ENCODE measurements at regions not wholly inside any gene's neighbourhood (a gene's known extent, or its start where the extent isn't known, plus 50 kb on each side); places are given as distances from the start of the nearest gene placed in this dataset.
A peak's percentile ranks its signal among the peaks of the same experiment; 100 is the strongest.
"Not testable (repeated sequence)": the region's sequence is repeated elsewhere in the genome, so short reads cannot be mapped to it uniquely, and the experiment has no call there.

DNA sequence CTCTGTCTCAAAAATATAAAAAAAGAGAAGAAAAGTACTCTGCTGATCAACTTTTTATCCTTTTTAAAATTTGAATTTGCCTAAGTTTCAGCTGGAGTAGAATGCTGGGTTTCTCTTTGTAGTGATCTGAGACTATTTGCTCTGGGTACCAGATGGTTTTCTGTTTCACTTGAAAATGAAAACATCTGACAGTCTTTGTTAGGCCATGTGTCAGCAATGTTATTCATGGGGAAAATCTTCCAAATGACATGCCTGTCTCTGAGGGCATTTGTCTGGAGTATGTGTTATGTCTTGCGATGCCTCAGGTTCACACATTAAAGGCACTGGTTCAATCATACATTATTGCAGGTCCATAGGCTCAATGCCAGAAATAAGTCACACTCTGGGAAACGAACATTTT, 175.3 kb upstream of the TMEM229A start:
- peak; percentile 89 for DNase-seq

DNA sequence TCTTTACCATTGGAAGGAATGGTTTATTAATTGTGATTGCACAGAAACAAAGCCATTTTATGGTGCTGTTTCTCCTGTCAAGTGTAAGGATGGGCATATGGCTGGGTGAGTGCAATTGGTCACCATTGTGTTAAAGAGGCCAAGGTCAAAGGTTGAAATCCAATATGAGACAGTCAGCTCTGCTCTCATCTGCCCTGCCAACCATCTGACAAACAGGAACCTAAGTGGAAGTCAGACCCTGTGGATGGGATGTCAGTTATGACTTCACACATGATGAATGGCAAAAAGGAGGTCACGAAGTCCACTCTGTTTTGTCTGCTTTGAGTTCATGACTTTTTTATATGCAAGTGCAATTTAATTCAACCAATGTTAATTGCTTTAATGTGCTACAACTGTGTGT, 172.7 kb upstream of the TMEM229A start:
- DNase-seq, result peak; percentile 67

DNA sequence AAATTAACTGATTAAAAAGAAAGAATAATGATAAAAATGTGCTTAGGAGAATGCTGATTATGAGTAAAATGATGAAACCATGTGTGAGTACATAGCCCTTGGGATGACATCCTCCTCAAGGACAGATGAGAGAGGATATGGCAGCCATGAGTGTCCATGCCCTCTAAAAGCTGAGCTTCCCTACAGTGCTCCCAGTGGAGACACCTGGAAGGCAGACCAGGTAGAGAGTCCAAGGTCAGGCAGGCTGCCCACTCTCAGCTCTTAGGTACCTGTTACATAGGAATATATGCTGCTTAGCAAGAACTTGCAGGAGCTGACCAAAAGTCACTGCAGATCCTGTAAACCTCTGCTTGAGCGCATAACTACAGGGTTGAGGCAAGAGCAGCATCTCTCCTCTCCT, 169.7 kb upstream of the TMEM229A start:
- no peak for DNase-seq

DNA sequence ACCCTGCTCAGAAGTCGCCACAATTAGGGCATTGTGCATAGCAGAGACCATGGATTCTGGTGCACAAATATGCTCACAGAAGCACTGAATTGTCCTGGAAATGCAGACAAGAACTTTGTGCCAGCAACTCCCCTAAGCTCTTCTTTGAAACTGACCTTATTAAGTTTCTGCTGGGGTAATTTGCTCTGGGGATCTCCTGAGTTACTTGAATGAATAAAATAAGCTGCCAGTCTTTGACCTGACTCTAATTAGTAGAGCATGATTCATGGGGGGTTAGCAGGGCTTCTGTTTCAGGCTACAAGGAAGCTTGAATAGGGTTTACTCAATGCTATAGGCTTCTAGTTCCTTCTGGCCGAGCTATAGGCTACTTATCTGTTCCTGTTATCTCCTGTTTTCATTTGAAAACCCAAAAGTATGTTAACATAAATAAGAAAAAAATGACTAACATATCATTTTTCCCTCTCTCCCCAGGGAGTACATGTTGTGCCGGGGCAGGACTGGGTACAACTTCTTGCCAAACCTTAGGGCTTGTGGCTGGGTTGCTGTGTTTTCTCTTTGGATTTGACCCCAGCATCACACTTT, 169.0 kb upstream of the TMEM229A start:
- DNase-seq, result peak; percentile 67

DNA sequence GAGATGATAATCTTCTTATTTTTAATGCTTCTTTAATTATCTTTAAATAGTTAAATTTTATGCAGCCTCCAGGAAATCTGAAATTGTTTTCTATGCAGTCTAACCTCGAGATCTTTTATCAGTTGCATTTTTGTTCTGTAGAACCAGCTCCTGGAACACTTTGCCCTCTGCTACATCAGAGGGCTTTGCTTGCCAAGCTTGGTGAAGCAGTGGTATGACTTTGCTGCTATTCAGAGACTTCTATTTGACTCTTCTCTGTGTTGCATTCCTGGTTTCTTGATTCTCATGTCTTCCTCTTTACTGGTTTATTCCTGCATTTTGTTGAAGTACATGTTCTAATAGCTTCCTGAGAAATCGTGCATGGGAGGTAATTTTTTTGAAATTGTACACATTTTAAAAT, 163.7 kb upstream of the TMEM229A start:
- no peak for DNase-seq

DNA sequence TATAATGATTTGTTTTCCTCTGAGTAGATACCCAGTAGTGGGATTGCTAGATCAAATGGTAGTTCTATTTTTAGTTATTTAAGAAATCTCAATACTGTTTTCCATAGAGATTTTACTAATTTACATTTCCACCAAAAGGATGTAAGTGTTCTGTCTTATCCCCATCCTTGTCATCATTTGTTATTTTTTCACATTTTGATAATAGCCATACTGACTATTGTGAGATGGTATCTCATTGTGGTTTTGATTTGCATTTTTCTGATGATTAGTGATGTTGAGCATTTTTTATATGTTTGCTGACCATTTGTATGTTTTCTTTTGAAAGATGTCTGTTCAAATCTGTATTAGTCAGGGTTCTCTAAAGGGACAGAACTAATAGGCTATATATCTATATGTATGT, 160.0 kb upstream of the TMEM229A start:
- DNase-seq, result no peak

DNA sequence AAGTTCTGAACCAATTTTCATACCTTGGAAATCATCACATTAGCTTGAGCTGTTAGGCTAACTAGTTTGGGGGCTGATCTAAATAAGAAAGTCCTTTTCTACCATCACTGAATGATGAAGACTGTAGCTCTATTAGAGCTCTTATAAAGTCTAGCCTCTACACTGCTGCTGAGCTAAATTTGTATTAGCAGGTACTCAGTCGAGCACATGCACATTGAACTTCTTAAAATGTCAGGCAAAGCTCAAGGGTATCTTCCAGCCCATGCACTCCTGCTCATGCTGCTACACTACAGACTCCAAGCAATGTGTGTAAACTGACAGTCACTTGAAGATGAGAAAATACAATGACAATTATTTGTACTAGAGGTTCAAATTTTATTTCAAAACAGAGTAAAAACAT, 158.8 kb upstream of the TMEM229A start:
- peak; percentile 84 for DNase-seq

DNA sequence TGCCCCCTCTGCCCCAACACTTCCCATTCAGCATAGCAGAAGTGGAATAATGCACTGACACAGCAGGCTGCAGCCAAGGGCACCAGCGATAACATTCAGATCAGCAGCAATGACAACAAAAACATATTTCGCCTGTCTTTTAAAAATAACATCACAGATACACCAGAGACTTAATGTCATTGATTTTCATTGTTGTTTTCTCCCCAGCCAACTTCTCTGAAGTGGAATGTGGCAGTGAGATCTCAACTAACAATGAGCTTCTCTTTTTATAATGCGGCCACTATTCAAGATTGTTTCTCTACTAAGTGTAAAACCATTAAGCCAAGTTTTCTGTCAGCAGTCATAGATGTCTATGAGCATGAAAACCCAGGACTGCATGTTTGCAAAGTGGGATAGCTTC, 158.2 kb upstream of the TMEM229A start:
- peak; percentile 45 for DNase-seq

DNA sequence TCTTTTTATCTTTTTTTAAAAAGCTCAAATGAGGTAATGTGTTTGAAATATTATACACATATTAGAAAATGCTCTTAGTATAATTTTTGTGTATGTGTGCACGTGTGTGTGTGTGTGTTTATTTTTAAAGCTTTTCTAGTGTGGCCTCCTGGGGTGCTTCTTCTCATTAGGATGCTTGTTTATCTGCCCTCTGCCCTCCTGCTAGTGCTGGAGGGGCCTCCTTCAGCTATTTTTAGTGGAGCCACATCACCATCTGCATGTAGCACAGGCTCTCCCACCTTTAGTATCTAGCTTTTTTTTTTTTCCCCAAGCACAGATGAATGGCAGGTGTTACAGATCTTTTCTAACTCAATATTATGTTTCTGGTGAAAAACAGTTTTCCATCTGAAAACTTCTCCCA, 155.7 kb upstream of the TMEM229A start:
- no peak for DNase-seq

DNA sequence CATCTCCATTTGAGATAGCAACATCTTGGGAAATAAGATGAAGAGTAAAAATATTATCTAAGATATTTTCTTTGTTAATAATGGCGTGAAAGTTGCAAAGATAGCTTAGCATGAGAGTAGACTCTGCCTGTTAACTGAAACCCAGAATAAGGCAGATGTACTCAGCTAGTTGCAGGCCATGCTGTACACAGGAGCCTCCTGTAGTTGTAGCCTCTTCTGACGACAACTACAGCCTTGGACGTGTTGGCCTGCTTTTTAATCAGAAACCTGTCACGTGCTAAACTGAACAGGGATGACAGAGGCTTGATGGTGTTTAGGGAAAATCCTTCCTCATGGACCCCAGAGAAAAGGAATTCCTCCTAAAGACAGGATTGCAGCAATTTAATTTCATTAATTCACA, 155.1 kb upstream of the TMEM229A start:
- peak; percentile 19 for DNase-seq

DNA sequence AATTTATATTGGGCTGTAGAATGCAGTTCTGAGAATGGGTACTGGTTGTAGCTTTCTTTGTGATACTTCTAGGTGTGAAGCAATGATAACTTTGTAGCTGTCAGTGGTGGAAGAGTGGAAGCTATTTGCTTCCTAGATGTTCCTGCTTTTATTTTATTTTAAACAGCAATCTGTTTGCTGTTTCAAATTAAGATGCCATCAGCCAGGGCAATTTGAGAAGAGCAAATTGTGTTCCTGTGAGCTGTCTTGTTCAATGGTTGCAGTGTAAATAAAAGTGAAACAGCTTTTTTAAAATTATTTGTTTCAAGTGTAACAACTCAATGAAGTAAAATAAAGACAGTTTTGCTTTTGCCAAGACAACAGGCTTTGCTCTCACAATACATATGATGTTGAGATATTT, 150.8 kb upstream of the TMEM229A start:
- DNase-seq, result no peak

DNA sequence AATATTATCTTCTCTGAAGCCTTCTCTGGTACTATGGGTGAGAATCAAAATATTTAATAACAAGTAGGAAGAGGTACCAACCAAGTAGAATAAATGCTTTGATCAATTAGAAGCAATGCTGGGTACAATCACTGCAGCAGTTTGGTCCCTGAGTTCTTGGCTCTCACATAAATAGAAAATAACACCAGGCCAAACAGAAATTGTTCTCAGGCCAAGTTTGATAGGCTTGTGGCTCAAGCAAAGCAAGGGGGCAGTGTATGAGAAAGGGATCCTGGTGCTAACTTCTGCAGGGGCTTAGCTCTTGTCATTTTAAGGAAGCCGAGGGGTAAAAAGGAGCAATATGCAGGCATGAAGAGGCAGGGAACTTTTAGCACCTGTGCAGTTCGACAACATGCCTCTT, 146.8 kb upstream of the TMEM229A start:
- DNase-seq, result no peak

DNA sequence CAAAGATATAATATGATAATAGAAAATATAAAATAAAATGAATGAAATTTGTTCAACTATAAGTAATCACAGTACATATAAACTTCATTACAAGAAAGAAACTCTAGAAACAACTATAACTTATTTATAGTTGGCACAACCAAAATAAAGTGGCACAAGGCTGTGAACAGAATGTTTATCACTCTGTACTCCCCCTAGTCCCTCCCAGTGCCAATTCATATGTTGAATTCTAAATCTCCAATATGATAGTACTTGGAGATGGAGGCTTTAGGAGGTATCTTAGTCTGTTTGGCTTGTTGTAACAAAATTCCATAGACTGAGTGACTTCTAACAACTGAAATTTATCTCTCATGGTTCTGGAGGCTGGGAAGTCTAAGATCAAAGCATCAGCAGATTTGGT, 145.0 kb upstream of the TMEM229A start:
- DNase-seq, result no peak

DNA sequence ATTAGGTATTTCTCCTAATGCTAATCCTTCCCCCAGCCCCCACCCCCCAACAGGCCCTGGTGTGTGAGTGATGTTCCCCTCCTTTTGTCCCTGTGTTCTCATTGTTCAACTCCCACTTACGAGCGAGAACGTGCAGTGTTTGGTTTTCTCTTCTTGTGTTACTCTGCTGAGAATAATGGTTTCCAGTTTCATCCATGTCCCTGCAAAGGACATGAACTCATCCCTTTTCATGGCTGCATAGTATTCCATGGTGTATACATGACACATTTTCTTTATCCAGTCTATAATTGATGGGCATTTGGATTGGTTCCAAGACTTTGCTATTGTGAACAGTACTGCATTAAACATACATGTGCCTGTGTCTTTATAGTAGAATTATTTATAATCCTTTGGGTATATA, 138.9 kb upstream of the TMEM229A start:
- not testable (repeated sequence) for DNase-seq

DNA sequence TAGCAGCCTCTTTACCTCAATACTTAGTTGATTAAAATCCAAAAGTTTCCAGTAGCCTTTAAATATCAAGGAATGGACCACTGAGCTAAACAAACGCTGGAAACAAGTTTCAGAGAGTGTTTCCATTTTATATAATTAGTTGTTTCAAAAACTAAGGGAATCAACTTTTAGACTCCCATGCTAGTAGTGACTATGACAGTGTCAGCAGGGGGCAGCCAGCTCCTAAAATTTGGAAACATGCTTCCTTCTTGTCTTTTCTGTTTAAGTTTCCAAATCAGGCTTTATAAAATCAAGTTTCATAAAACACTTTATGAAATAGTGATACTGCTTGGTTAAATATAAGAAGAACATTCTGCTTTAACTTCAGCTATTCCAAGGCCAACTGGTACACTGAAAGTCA, 138.2 kb upstream of the TMEM229A start:
- peak; percentile 59 for DNase-seq

DNA sequence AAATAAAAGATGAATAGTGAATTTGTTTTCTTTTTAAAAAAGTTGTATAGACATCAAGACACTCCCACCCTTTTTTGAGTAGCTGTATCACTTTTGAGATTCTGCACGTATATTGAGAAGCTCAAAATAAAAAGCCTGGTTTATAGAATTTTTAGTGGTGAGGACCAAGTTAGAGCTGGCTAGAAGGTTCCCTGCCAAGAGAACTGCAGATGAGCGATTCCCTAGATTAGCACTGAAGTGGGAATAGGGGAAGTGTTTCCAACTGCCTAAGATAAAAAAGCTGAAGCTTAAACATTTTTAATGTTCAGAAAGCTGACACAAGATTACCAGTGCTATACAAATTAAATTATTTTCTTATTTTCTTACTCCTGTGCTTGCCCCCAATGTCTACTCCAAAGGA, 135.7 kb upstream of the TMEM229A start:
- no peak for DNase-seq

DNA sequence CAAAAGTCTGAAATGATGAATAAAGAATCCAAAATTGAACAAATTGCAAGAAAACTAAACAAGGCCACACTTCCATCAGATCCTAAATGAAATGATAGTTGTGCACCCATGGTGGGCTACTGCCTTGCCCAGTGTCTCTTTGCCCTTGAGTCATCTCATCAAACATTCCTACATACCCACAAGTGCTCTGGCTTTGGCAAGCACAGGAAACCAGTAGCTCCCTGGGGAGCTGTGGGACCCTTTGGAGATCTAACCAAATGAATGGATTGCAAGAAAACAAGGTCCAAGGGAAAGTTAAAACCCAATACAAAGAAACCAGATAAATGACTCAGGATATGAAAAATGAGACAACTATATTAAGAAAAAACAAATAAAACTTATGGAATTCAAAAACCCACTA, 129.8 kb upstream of the TMEM229A start:
- no peak for DNase-seq

DNA sequence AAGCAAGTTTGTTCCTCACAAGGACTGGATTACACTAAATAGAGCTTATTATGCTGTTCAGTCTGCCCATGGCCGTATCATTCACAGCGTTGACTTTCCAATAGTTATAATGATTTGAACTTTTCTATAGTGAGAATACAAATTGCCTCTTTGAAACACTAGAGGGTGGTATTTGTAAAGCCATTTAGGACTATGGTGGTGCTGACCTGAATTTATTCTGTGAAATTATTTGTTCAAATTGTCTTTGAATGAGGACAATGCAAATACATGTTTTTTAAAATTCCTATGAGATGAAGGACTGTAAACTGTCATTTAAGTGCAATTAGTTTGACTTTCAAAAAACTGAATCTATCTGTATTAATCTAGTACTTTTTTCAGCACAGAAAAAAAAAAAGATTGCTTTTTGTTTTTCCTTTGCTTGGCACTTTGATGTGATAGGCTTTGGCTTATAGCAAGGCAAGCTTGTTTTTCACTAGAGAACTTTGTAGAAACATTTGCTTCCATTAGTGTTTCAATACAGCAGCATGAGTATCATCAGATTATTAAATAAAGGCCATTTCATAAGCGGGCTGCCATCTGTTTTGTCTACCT, 122.7 kb upstream of the TMEM229A start:
- peak; percentile 66 for DNase-seq

DNA sequence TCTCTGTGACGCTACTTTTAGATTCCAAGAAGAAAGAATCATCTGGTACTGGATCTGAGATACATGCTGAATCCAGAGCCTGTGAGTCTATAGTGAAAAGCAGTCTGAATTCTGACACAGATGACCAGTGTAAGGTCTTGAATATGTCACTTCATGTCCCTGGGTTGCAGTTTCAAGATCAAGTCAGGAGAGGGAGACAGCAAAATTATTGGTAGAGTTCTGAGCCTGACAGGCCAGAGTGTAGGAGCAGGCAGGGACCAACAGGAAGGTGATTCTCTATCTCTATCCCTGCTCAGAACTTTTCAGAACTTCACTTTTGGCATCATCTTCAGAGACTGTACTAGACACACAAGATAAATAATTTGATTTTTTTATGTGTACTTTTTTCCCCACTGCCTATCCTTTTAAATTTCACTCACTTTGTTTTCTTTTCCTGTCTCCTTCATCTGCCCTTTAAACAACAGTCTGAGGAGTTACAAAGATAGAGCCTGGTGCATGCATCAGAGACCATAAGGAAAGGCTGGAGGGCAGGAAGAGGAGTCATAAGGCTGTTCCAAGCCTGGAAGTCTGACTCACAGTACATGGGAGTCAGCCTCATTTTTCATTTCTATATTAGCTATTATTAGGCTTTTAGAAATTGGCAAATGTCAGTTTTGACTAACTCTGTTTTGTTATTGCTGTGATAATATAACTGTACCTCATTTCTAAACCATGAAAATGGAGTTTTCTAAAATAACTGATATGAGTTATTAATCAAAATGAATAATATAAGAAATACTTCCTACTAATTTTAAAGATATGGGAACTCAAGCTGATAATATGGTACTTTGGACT, 120.2 kb upstream of the TMEM229A start:
- peak; percentile 46 for DNase-seq

DNA sequence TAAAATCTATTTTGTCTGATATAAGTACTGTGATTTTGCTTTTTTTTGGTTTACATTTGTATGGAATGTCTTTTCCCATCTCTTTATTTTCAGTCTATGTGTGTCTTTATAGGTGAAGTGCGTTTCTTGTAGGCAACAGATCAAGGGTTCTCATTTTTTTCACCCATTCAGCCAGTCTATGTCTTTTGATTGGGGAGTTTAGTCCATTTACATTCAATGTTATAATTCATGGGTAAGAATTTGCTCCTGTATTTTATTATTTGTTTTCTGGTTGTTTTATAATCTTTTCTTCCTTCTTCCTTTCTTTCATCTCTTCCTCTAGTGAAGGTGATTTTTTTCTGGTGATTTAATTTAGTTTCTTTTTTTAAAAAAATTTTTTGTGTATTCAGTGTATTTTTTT, 104.8 kb upstream of the TMEM229A start:
- DNase-seq, result no peak

DNA sequence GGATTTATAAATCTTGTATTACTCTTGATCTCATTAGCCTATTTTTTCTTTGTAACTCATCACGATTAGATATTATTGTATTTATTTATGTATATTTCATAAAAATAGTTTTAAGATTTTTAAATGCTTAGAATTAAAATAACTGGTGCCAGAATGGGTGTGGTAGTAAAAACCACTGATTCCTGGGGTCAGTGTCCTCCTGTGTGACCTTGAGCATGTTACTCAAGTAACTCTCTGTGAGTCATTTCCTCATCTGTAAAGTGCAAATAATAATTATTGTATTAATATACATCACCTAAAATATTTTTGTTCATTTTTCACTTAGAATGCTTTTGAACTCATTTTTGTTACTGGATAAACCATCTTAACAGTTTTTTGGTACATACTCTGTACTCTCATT, 91.3 kb upstream of the TMEM229A start:
- DNase-seq, result no peak

DNA sequence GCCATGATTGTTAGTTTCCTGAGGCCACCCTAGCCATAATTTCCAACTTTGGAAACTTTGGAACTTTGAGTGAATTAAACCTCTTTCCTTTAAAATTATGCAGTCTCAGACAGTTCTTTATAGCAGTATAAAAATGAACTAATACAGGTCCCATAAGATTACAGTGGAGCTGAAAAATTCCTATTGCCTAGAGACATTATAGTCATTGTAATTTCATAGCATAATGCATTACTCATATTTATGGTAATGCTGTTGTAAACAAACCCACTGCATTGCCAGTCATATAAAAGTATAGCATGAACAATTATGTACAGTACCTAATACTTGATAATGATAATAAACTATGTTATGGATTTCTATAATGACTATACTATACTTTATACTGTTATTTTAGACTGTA, 88.0 kb upstream of the TMEM229A start:
- no peak for DNase-seq

DNA sequence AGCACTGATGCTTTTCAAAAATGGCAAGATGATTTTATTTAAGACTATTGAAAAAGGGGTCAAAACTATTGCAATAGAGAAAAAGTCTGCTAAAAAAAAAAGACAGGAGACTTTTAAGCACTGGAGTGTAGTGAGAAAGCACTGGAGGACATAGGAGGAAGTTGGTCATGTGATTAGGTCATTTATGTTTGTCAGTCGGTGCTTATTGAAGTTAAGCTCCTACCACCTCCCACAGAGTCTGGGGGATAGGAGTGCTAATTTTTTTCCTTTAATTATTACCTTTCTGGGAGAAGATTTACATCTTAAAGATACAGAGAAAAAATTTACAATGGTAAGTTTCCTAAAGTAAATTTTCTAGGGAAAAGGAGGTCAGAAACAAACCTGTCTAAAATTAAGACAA, 80.2 kb upstream of the TMEM229A start:
- no peak for DNase-seq

DNA sequence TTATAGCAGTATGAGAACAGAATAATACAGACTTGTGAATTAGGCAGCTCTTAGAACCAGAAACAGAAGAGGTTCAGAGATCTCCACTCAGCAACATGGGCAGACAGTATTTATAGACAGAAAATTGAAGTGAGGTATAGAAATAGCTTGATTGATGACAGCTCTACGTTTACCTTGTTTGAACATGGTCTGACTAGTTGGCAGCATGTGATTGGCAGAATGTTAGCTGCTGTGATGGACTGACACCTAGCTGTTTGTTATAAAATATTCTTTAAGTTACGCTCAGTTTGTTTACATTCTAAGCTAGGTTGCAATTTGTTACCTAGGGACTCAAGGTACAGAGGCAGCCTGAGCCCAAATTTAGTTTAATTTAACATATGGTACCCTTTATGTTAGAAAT, 73.7 kb upstream of the TMEM229A start:
- DNase-seq, result no peak
